ENCODE measurements at regions not wholly inside any gene's neighbourhood (a gene's known extent, or its start where the extent isn't known, plus 50 kb on each side); places are given as distances from the start of the nearest gene placed in this dataset.

GRCh38 chr17:27946513-27946912 is 53.3 kb upstream of the LYRM9 start:
- Histone ChIP-seq H3K9me3 (ENCODE audit: control insufficient read depth in 4 of 4, low read length in 3 of 4) (no peaks in the 10 kb centered on the region), H3K4me3 (ENCODE audit: low read depth in 1 of 3, low read length in 3 of 3) (no peak overlapping the region), H3K9ac (ENCODE audit: low read depth in 1 of 2, low read length in 2 of 2) (no peak overlapping the region), H3K27ac (ENCODE audit: low read depth in 1 of 2, low read length in 2 of 2) (no peak overlapping the region), H3K4me1 (ENCODE audit: control insufficient read depth in 4 of 4, insufficient read depth in 4 of 4, low read length in 3 of 4) (no peaks in the 10 kb centered on the region), H3K27me3 (ENCODE audit: control insufficient read depth in 4 of 4, insufficient read depth in 4 of 4, low read length in 3 of 4) (no peaks in the 10 kb centered on the region), H3K36me3 (ENCODE audit: control insufficient read depth in 4 of 4, insufficient read depth in 3 of 4, low read depth in 1 of 4, low read length in 3 of 4) (no peaks in the 10 kb centered on the region)
- TF ChIP-seq MAX (IDR thresholded peaks at IDR 0.05) (no peak), JUND (IDR thresholded peaks at IDR 0.05) (no peak), FOXA1 (IDR thresholded peaks at IDR 0.05) (no peak), RAD21 (IDR thresholded peaks at IDR 0.05) (no peak), YY1 (IDR thresholded peaks at IDR 0.05) (no peak)
- TF ChIP-seq, protein P1, sequence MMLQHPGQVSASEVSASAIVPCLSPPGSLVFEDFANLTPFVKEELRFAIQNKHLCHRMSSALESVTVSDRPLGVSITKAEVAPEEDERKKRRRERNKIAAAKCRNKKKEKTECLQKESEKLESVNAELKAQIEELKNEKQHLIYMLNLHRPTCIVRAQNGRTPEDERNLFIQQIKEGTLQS (IDR thresholded peaks at IDR 0.05), result no peak
- DNase-seq (ENCODE audit: low spot score), result no peak
- 79% methylated on average over 2 of the region's 2 CpGs for WGBS

GRCh38 chr17:27947005-27947406 is 53.8 kb upstream of the LYRM9 start:
- TF ChIP-seq REST (IDR thresholded peaks at IDR 0.05) (no peak), JUND (IDR thresholded peaks at IDR 0.05) (no peak), FOXA1 (IDR thresholded peaks at IDR 0.05) (no peak), CTCF (IDR thresholded peaks at IDR 0.05; ENCODE audit: low read depth, low read length, missing input control) (no peak), MAX (IDR thresholded peaks at IDR 0.05) (no peak), SP1 (IDR thresholded peaks at IDR 0.05) (no peak), HNF4A (conservative IDR thresholded peaks at IDR 0.05) (no peak), GABPA (IDR thresholded peaks at IDR 0.05 in 1 of 2, conservative IDR thresholded peaks at IDR 0.05 in 1 of 2) (no peak), EGR1 (IDR thresholded peaks at IDR 0.05; ENCODE audit: low read depth in 2 of 2) (no peak), TAF1 (conservative IDR thresholded peaks at IDR 0.05) (no peak), YY1 (IDR thresholded peaks at IDR 0.05) (no peak), RXRA (IDR thresholded peaks at IDR 0.05) (no peak)
- TF ChIP-seq, protein P1 (IDR thresholded peaks at IDR 0.05), result no peak
- Histone ChIP-seq H3K4me1 (ENCODE audit: control insufficient read depth in 4 of 4, insufficient read depth in 4 of 4, low read length in 3 of 4) (no peaks in the 10 kb centered on the region), H3K9ac (ENCODE audit: low read depth in 1 of 2, low read length in 2 of 2) (no peak overlapping the region), H3K4me3 (ENCODE audit: low read depth in 1 of 3, low read length in 3 of 3) (no peak overlapping the region), H3K9me3 (ENCODE audit: control insufficient read depth in 4 of 4, low read length in 3 of 4) (no peaks in the 10 kb centered on the region), H3K27me3 (ENCODE audit: control insufficient read depth in 4 of 4, insufficient read depth in 4 of 4, low read length in 3 of 4) (no peaks in the 10 kb centered on the region), H3K36me3 (ENCODE audit: control insufficient read depth in 4 of 4, insufficient read depth in 3 of 4, low read depth in 1 of 4, low read length in 3 of 4) (no peaks in the 10 kb centered on the region), H3K27ac (ENCODE audit: low read depth in 1 of 2, low read length in 2 of 2) (no peak overlapping the region)
- no peak for DNase-seq (ENCODE audit: low spot score)
- 63% methylated on average over 4 of the region's 4 CpGs for WGBS
